ENCODE measurements at regions not wholly inside any gene's neighbourhood (a gene's known extent, or its start where the extent isn't known, plus 50 kb on each side); places are given as distances from the start of the nearest gene placed in this dataset.
"Not testable (repeated sequence)": the region's sequence is repeated elsewhere in the genome, so short reads cannot be mapped to it uniquely, and the experiment has no call there.

- no peak overlapping the region for H3K4me3 Mint-ChIP-seq
- peaks cover 4% of the 10 kb centered on the region for H3K9me3 Mint-ChIP-seq
- H3K36me3 Mint-ChIP-seq: no peaks in the 10 kb centered on the region
- H3K27ac Mint-ChIP-seq: no peak overlapping the region
- H3K27me3 Mint-ChIP-seq: no peaks in the 10 kb centered on the region
- no peaks in the 10 kb centered on the region for H3K4me1 Mint-ChIP-seq
Measured at GRCh38 chr2:76211991-76212985, 501.6 kb upstream of the GCFC2 start.

GRCh38 chr2:76210551-76210950, 499.8 kb upstream of the GCFC2 start:
- Mint-ChIP-seq H3K36me3 (no peaks in the 10 kb centered on the region), H3K27me3 (no peaks in the 10 kb centered on the region), H3K4me1 (no peaks in the 10 kb centered on the region), H3K4me3 (no peak overlapping the region), H3K27ac (no peak overlapping the region), H3K9me3 (peaks cover 4% of the 10 kb centered on the region)

- H3K36me3 Mint-ChIP-seq: no peaks in the 10 kb centered on the region
- no peak overlapping the region for H3K27ac Mint-ChIP-seq
- H3K9me3 Mint-ChIP-seq: no peaks in the 10 kb centered on the region
- H3K4me1 Mint-ChIP-seq: no peaks in the 10 kb centered on the region
- no peak overlapping the region for H3K4me3 Mint-ChIP-seq
- H3K27me3 Mint-ChIP-seq: no peaks in the 10 kb centered on the region
Measured at GRCh38 chr2:76204048-76204447, 493.3 kb upstream of the GCFC2 start.

GRCh38 chr2:76202866-76203265, 492.2 kb upstream of the GCFC2 start:
- no peak overlapping the region for H3K4me3 Mint-ChIP-seq
- H3K27me3 Mint-ChIP-seq: no peaks in the 10 kb centered on the region
- no peaks in the 10 kb centered on the region for H3K4me1 Mint-ChIP-seq
- no peak overlapping the region for H3K27ac Mint-ChIP-seq
- no peaks in the 10 kb centered on the region for H3K36me3 Mint-ChIP-seq
- no peaks in the 10 kb centered on the region for H3K9me3 Mint-ChIP-seq

- Mint-ChIP-seq H3K27me3 (no peaks in the 10 kb centered on the region), H3K9me3 (no peaks in the 10 kb centered on the region), H3K36me3 (no peaks in the 10 kb centered on the region), H3K4me3 (no peak overlapping the region), H3K4me1 (no peaks in the 10 kb centered on the region), H3K27ac (no peak overlapping the region)
Measured at GRCh38 chr2:76197842-76198448, 487.2 kb upstream of the GCFC2 start.

GRCh38 chr2:76197428-76197827, 486.7 kb upstream of the GCFC2 start:
- Mint-ChIP-seq H3K9me3 (no peaks in the 10 kb centered on the region), H3K27me3 (no peaks in the 10 kb centered on the region), H3K4me1 (no peaks in the 10 kb centered on the region), H3K36me3 (no peaks in the 10 kb centered on the region), H3K27ac (no peak overlapping the region), H3K4me3 (no peak overlapping the region)

GRCh38 chr2:76194031-76194775, 483.5 kb upstream of the GCFC2 start:
- Mint-ChIP-seq H3K9me3 (no peaks in the 10 kb centered on the region), H3K27ac (no peak overlapping the region), H3K4me3 (no peak overlapping the region), H3K36me3 (no peaks in the 10 kb centered on the region), H3K4me1 (no peaks in the 10 kb centered on the region), H3K27me3 (no peaks in the 10 kb centered on the region)

- Mint-ChIP-seq H3K27ac (no peak overlapping the region), H3K4me3 (no peak overlapping the region), H3K9me3 (no peaks in the 10 kb centered on the region), H3K4me1 (no peaks in the 10 kb centered on the region), H3K27me3 (no peaks in the 10 kb centered on the region), H3K36me3 (no peaks in the 10 kb centered on the region)
Measured at GRCh38 chr2:76193089-76193488, 482.4 kb upstream of the GCFC2 start.

GRCh38 chr2:76188334-76189008, 477.8 kb upstream of the GCFC2 start:
- Mint-ChIP-seq H3K4me3 (no peak overlapping the region), H3K4me1 (no peaks in the 10 kb centered on the region), H3K27ac (no peak overlapping the region), H3K36me3 (no peaks in the 10 kb centered on the region), H3K9me3 (peaks cover 4% of the 10 kb centered on the region), H3K27me3 (no peaks in the 10 kb centered on the region)

GRCh38 chr2:76187415-76187814, 476.7 kb upstream of the GCFC2 start:
- H3K9me3 Mint-ChIP-seq: peaks cover 4% of the 10 kb centered on the region
- H3K4me1 Mint-ChIP-seq: no peaks in the 10 kb centered on the region
- H3K27ac Mint-ChIP-seq: no peak overlapping the region
- no peak overlapping the region for H3K4me3 Mint-ChIP-seq
- H3K27me3 Mint-ChIP-seq: no peaks in the 10 kb centered on the region
- no peaks in the 10 kb centered on the region for H3K36me3 Mint-ChIP-seq

GRCh38 chr2:76180676-76181075, 470.0 kb upstream of the GCFC2 start:
- Mint-ChIP-seq H3K4me3 (no peak overlapping the region), H3K27me3 (no peaks in the 10 kb centered on the region), H3K9me3 (peaks cover 21% of the 10 kb centered on the region), H3K36me3 (no peaks in the 10 kb centered on the region), H3K4me1 (no peaks in the 10 kb centered on the region), H3K27ac (no peak overlapping the region)

- no peak overlapping the region for H3K4me3 Mint-ChIP-seq
- H3K9me3 Mint-ChIP-seq: peaks cover 32% of the 10 kb centered on the region
- no peaks in the 10 kb centered on the region for H3K4me1 Mint-ChIP-seq
- H3K27ac Mint-ChIP-seq: no peak overlapping the region
- no peaks in the 10 kb centered on the region for H3K27me3 Mint-ChIP-seq
- H3K36me3 Mint-ChIP-seq: no peaks in the 10 kb centered on the region
Measured at GRCh38 chr2:76178610-76179009, 467.9 kb upstream of the GCFC2 start.

GRCh38 chr2:76175295-76175694, 464.6 kb upstream of the GCFC2 start:
- H3K4me3 Mint-ChIP-seq: no peak overlapping the region
- H3K27me3 Mint-ChIP-seq: no peaks in the 10 kb centered on the region
- H3K4me1 Mint-ChIP-seq: no peaks in the 10 kb centered on the region
- H3K27ac Mint-ChIP-seq: no peak overlapping the region
- H3K9me3 Mint-ChIP-seq: peaks cover 32% of the 10 kb centered on the region
- no peaks in the 10 kb centered on the region for H3K36me3 Mint-ChIP-seq

- Mint-ChIP-seq H3K4me3 (no peak overlapping the region), H3K27me3 (no peaks in the 10 kb centered on the region), H3K9me3 (peaks cover 31% of the 10 kb centered on the region), H3K4me1 (no peaks in the 10 kb centered on the region), H3K27ac (no peak overlapping the region), H3K36me3 (no peaks in the 10 kb centered on the region)
Measured at GRCh38 chr2:76174505-76174904, 463.8 kb upstream of the GCFC2 start.

- not testable (repeated sequence) for H3K27ac Mint-ChIP-seq, H3K36me3 Mint-ChIP-seq, H3K4me1 Mint-ChIP-seq
Measured at GRCh38 chr2:76173206-76173605, 462.5 kb upstream of the GCFC2 start.

More at GRCh38 chr2:76173206-76173605, 462.5 kb upstream of the GCFC2 start:
- H3K4me3 Mint-ChIP-seq, H3K27me3 Mint-ChIP-seq: not testable (repeated sequence)
- H3K9me3 Mint-ChIP-seq: peaks cover 25% of the 10 kb centered on the region
